Mucosa of descending colon (tissue), 3 donors: ENCODE measurements at regions not wholly inside any gene's neighbourhood (a gene's known extent, or its start where the extent isn't known, plus 50 kb on each side); places are given as distances from the start of the nearest gene placed in this dataset.

ENCODE experiments used
- ATAC-seq: fragments of 200-7000 bp; cut with Tn5 transposase; one replicate; pipeline ENCODE4 v1.9.1; 2020; ENCODE audit warnings: mild to moderate bottlenecking, moderate library complexity
- DNase-seq, 3 donors: peaks; one replicate each; pipeline ENCODE4 v3.0.0-alpha.2; 2020
- H3K36me3 ChIP-seq: fragments of 200-600 bp; one replicate; pipeline ENCODE4 v1.8.0; 2021; ENCODE audit warnings: low read depth, mild to moderate bottlenecking
- H3K4me1 ChIP-seq: fragments of 200-600 bp; one replicate; pipeline ENCODE4 v1.8.0; 2021; ENCODE audit warnings: low read depth, mild to moderate bottlenecking
- H3K4me3 ChIP-seq: fragments of 200-600 bp; one replicate; pipeline ENCODE4 v1.8.0; 2021; ENCODE audit warnings: mild to moderate bottlenecking
- H3K9me3 ChIP-seq: fragments of 200-600 bp; one replicate; pipeline ENCODE4 v1.8.0; 2021; ENCODE audit warnings: mild to moderate bottlenecking
- CTCF ChIP-seq: fragments of 200-600 bp; IDR thresholded peaks from one replicate; pipeline ENCODE4 v1.8.0; 2022; ENCODE audit warnings: antibody characterized with exemption, mild to moderate bottlenecking
- intact Hi-C, 2 donors: fragments of 100-400 bp; cut with DNase I in 1 of 2; cut with micrococcal nuclease in 1 of 2; formaldehyde crosslinking; loops; one replicate each; pipeline versions ENCODE4 v1.11.0 to v1.11.1; 2022; cut with DNase I, micrococcal nuclease
- donor health status: DM: no; HTN: no; CAD: no; lungs with moderate emphysema.
- donor health status: DM: no; HTN: no; CAD: no.
- donor health status: DM: no; HTN: yes; CAD: no.

GRCh38 chr4:71625005-71625404, 158.9 kb downstream of the GC start:
- DNase-seq = no peak

More at GRCh38 chr4:71625005-71625404, 158.9 kb downstream of the GC start:
- intact Hi-C loops = no loop called here
- Histone ChIP-seq H3K4me1 (no peaks in the 10 kb centered on the region), H3K4me3 (no peak overlapping the region), H3K36me3 (no peaks in the 10 kb centered on the region), H3K9me3 (peaks cover 14% of the 10 kb centered on the region)
- no peak for TF ChIP-seq CTCF
- ATAC-seq = no peak
